GM18505 (cell line): ENCODE measurements at regions not wholly inside any gene's neighbourhood (a gene's known extent, or its start where the extent isn't known, plus 50 kb on each side); places are given as distances from the start of the nearest gene placed in this dataset.

Experiments used
- ATAC-seq: cut with Tn5 transposase; IDR thresholded peaks from one replicate; pipeline ENCODE4 v1.9.1; 2021; ENCODE audit not compliant: unreplicated experiment
- POLR2A ChIP-seq: IDR thresholded peaks from 4 replicates; pipeline ENCODE4 v1.6.1; 2011; ENCODE audit warnings: borderline replicate concordance; ENCODE audit not compliant: insufficient read depth, insufficient read length; ENCODE audit errors: extremely low read depth

DNA sequence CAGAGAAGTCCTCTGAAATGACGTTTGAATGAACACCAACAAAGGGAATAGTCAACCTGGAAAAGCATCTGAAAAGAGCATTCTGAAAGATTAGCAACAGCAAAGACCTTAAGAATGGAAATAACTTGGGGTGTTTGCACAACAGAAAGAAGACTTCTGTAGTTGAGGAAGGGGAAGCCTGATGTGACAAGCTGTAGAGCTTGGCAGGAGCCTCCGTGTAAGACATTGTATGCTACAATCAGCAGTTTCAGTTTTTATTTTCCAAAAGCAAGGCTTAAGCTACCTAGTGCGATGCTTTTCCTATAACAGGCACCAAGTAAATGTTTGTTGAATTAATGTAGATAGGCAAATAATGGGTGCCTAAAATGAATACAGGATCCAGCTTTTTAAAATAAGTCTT lies 484.0 kb downstream of the SPRY1 start:
- no peak for ATAC-seq

DNA sequence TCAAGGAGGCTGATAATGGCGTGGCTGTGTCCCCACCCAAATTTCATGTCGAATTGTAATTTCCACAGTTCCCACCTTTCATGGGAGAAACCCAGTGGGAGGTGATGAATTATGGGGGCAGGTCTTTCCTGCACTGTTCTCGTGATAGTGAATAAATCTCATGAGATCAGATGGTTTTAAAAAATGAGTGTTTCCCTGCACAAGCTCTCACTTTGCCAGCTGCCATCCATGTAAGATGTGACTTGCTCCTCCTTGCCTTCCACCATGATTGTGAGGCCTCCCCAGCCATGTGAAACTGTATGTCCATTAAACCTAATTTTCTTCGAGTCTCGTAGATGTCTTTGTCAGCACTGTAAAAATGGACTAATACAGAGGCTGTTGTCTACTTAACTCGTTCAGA lies 488.3 kb downstream of the SPRY1 start:
- no peak for ATAC-seq

More for the DNA sequence above, 484.0 kb downstream of the SPRY1 start:
- no peak for TF ChIP-seq POLR2A

DNA sequence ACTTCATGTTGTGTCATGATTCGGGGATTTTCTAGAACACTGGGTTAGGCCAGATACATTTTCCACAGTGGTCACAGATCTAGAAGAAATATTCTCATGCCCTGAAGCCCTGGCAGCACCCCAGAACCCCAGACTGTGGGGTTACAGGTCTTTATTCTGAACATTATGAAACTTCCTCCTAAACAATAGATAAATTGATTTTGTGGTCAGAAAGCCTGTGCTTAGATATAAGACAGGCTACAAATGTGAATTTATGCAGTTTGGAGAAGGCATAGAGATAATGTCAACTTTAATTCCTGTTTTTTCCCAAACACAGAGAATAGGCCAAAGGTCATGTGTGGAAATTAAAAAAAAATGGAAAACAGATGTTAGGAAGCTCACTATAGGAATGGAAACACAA lies 492.9 kb downstream of the SPRY1 start:
- TF ChIP-seq POLR2A: no peak
- no peak for ATAC-seq

More for the DNA sequence above, 488.3 kb downstream of the SPRY1 start:
- TF ChIP-seq POLR2A: no peak

DNA sequence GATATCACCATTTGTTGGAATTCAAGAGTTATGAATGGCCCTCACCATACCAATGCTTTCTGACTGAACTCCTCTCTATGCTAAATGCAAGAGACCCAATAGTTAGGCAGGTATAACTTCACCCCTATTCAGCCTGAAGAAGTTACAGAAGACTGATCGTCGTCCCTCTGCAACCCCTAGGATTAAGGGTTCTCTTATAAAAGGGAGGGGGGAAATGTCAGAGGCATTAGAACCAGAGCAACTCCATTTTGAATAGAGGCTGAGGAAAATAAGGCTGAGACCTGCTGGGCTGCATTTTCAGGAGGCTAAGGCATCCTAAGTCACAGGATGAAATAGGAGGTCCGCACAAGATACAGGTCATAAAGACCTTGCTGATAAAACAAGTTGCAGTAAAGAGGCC lies 494.3 kb downstream of the SPRY1 start:
- no peak for TF ChIP-seq POLR2A
- ATAC-seq: no peak

- no peak for ATAC-seq
- TF ChIP-seq POLR2A: no peak
These were observed 495.3 kb downstream of the SPRY1 start for GRCh38 chr4:123891881-123892280.

DNA sequence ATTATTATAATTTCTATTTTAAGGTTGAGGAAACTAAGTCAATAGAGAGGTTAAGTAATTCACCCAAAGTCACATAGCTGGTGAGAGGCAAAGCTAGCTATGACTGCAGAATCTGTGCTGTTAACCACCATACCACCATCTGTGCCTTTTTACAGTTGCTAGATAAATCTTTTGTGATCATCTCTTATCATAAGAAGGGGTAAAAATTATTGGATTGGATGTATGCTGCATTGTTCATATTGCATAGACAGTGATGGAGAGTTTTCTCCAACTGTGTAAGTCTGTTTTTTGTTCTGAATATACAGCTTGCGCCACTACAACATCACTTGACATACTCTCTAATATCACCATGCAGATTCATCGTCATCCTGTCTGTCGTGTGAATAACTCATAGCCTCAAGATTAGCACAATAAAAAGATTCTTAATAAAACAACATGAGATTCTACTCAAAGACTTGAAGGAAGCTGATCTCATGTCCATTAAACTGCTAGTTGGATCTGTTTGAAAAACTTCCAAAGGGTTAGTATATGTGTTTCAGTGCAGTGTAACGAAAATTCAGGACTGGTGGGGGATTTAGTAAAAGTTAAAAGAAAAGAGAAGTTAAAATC lies 495.9 kb downstream of the SPRY1 start:
- ATAC-seq: no peak
- TF ChIP-seq POLR2A: no peak

GRCh38 chr4:123893011-123893981 lies 496.7 kb downstream of the SPRY1 start:
- ATAC-seq: no peak
- TF ChIP-seq POLR2A: no peak

DNA sequence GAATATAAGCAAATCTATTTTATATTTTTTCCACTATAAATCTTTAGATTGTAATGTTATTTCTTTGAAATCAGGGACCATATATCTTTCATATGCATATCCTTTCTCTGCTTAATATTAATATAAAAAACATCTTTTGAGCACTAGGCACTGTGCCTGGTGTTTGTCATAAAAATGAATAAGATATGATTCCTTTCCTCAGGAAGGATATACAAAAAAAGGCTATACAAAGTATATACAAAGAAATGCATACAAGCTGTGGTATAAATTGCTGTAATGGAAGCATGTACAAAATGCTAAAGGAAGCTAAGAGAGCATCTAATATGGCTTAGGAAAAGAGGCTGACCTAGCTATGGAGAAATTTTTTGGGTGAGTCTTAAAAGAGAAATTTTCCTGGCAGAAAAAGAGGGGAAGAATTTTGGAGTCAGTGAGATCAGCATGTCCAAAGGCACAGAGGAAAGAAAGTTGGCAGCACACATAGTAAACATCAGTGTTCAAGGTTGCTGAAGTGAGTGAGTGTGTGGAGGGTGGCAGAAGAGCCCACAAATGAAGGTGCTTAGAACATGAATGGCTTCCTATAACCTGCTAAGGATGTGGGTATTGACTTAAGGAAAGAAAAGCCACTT lies 500.0 kb downstream of the SPRY1 start:
- TF ChIP-seq POLR2A: no peak
- ATAC-seq: no peak

GRCh38 chr4:123898946-123899666 lies 502.5 kb downstream of the SPRY1 start:
- TF ChIP-seq POLR2A: no peak
- no peak for ATAC-seq

- TF ChIP-seq POLR2A: no peak
These were observed 508.3 kb downstream of the SPRY1 start for GRCh38 chr4:123904882-123905281.

DNA sequence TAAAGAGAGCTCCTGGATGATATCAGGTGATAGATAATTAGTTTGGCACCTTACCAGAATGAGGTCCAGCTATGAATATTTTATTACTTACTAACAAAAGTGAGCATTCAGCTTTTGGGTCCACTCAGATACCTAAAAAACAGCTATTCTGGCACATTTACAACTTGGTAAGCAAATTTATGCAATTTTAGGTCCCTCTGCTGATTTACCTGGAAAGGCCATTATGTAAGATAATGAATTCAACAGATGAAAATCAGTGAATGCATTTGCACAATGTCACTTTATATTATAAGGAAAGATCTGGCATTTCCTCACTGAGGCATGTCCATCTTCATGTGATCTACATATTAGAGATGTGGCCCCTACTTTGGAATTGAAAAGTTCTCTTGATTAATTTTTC lies 517.0 kb downstream of the SPRY1 start:
- no peak for ATAC-seq
- TF ChIP-seq POLR2A: no peak

More at GRCh38 chr4:123904882-123905281, 508.3 kb downstream of the SPRY1 start:
- ATAC-seq: no peak

- TF ChIP-seq POLR2A: no peak
- no peak for ATAC-seq
These were observed 520.2 kb downstream of the SPRY1 start for GRCh38 chr4:123916821-123917220.

GRCh38 chr4:123919576-123920098 lies 523.0 kb downstream of the SPRY1 start:
- no peak for ATAC-seq
- no peak for TF ChIP-seq POLR2A
